ENCODE measurements at regions not wholly inside any gene's neighbourhood (a gene's known extent, or its start where the extent isn't known, plus 50 kb on each side); places are given as distances from the start of the nearest gene placed in this dataset.

DNA sequence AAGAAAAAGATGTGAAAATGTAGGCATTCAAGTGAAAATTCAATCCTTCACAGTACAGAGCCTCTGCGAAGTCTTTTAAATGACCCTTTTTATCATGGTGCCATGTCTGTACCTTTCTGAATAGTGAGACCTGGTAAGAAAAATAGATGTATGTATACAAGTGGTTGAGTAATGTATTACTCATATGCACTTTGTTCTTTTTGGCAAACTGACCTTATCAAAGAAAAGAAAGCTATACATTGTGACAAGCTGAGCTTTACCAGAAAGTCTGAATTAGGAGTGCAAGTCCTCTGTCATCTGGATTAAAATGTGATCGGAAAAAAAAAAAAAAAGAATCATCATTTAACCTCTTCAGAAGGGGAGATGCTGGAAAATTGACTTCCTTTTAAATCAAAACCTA, 356.4 kb upstream of the CCNH start:
- TF ChIP-seq POLR2A (IDR thresholded peaks at IDR 0.05) (no peak), EP300 (IDR thresholded peaks at IDR 0.05) (no peak)

Measured in tibial nerve (tissue), 3 donors.